ENCODE measurements at regions not wholly inside any gene's neighbourhood (a gene's known extent, or its start where the extent isn't known, plus 50 kb on each side); places are given as distances from the start of the nearest gene placed in this dataset.
"Not testable (repeated sequence)": the region's sequence is repeated elsewhere in the genome, so short reads cannot be mapped to it uniquely, and the experiment has no call there.

- TF ChIP-seq POLR2A (IDR thresholded peaks at IDR 0.05; ENCODE audit: low read depth, low read length); POLR2AphosphoS5 (IDR thresholded peaks at IDR 0.05; ENCODE audit: low read depth, low read length); TAF1 (IDR thresholded peaks at IDR 0.05; ENCODE audit: low read depth, low read length); SPI1 (IDR thresholded peaks at IDR 0.05; ENCODE audit: low read depth, low read length); PAX5 (IDR thresholded peaks at IDR 0.05; ENCODE audit: insufficient read depth, low read length, severe bottlenecking): not testable (repeated sequence)
Measured at GRCh38 chr20:40012026-40012425, 677.0 kb downstream of the MAFB start.

Data from GM12891 (cell line).